Breast epithelium (tissue), 4 donors: ENCODE measurements at regions not wholly inside any gene's neighbourhood (a gene's known extent, or its start where the extent isn't known, plus 50 kb on each side); places are given as distances from the start of the nearest gene placed in this dataset.
"Not testable (repeated sequence)": the region's sequence is repeated elsewhere in the genome, so short reads cannot be mapped to it uniquely, and the experiment has no call there.

Source experiments
- DNase-seq, 2 donors: peaks; one replicate each; pipeline ENCODE4 v3.0.0-alpha.2; 2019; ENCODE audit warnings: low spot score in 2 of 2
- H3K27ac ChIP-seq, 2 donors: fragments of 200-600 bp; sonication (generic) in 1 of 2; one replicate each; pipeline ENCODE4 v1.5.1; 2016 to 2019; ENCODE audit warnings: mild to moderate bottlenecking in 1 of 2
- H3K27me3 ChIP-seq, 2 donors: fragments of 200-600 bp; sonication (generic) in 1 of 2; one replicate each; pipeline versions ENCODE4 v1.5.1 to v1.6.0; 2017 to 2019; ENCODE audit warnings: control low read depth in 1 of 2, mild to moderate bottlenecking in 1 of 2
- H3K36me3 ChIP-seq: fragments of 200-600 bp; one replicate; pipeline ENCODE4 v1.5.1; 2019
- H3K4me1 ChIP-seq, 2 donors: fragments of 200-600 bp; sonication (generic); one replicate each; pipeline ENCODE4 v1.5.1; 2016 to 2019; ENCODE audit warnings: control low read depth in 1 of 2
- H3K4me3 ChIP-seq, 3 donors: fragments of 200-600 bp; sonication (generic); 1 replicate in 2 of 3; 2 replicates in 1 of 3; pipeline ENCODE4 v1.5.1; 2016 to 2019; ENCODE audit warnings: mild to moderate bottlenecking in 3 of 3, moderate library complexity in 2 of 3
- H3K9me3 ChIP-seq, 2 donors: fragments of 200-600 bp; sonication (generic) in 1 of 2; one replicate each; pipeline ENCODE4 v1.5.1; 2016 to 2019; ENCODE audit warnings: control low read depth in 1 of 2
- POLR2A ChIP-seq: fragments of 450-650 bp; IDR thresholded peaks from one replicate; pipeline ENCODE4 v1.6.1; 2016; ENCODE audit warnings: antibody characterized with exemption, mild to moderate bottlenecking, moderate library complexity
- POLR2AphosphoS5 ChIP-seq, 3 donors: sonication (generic); formaldehyde crosslinking; IDR thresholded peaks; one replicate each; pipeline ENCODE4 v1.6.1; 2017; ENCODE audit warnings: antibody characterized with exemption in 3 of 3
- intact Hi-C: fragments of 100-400 bp; cut with DNase I; formaldehyde crosslinking; loops from one replicate; pipeline ENCODE4 v1.15.1; 2023; ENCODE audit warnings: low total_unique reads
- TF ChIP-seq, protein P1 (sequence below), 3 donors: fragments of 450-650 bp; IDR thresholded peaks; one replicate each; pipeline ENCODE4 v1.5.1; 2016 to 2017; ENCODE audit warnings: antibody characterized with exemption in 3 of 3, mild to moderate bottlenecking in 3 of 3, moderate library complexity in 3 of 3

DNA sequence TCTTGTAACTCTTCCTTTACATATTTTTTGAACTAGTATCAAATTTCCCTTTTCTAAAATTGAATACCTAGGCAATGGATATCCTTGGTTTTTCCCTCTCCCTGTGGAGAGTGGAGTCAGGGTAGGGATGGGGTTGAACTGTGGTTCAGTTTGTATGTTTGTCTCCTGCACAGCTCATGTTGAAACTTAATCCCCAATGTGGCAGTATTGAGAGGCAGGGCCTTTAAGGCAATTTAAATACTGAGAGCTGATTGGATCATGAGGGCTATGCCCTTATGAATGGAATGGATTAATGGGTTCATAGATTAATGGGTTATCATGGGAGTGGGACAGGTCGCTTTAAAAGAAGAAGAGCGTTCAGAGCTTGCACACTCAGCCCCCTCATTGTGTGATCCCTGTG lies 127.2 kb upstream of the RGS6 start:
- H3K27ac ChIP-seq, result no peak overlapping the region

DNA sequence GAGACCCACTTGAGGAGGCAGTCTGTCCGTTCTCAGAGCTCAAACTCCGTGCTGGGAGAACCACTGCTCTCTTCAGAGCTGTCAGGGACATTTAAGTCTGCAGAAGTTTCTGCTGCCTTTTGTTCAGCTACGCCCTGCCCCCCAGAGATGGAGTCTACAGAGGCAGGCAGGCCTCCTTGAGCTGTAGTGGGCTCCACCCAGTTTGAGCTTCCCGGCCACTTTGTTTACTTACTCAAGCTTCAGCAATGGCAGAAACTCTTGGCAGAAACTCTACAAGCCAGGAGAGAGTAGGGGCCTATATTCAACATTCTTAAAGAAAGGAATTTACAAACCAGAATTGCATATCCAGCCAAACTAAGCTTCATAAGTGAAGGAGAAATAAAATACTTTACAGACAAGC lies 125.2 kb upstream of the RGS6 start:
- H3K4me1 ChIP-seq, H3K9me3 ChIP-seq, H3K4me3 ChIP-seq, H3K27ac ChIP-seq, H3K27me3 ChIP-seq, DNase-seq, intact Hi-C loops, H3K36me3 ChIP-seq: not testable (repeated sequence)

More for the DNA sequence above, 127.2 kb upstream of the RGS6 start:
- TF ChIP-seq POLR2A (no peak), POLR2AphosphoS5 (IDR thresholded peaks at IDR 0.05) (no peak)
- TF ChIP-seq, protein P1, sequence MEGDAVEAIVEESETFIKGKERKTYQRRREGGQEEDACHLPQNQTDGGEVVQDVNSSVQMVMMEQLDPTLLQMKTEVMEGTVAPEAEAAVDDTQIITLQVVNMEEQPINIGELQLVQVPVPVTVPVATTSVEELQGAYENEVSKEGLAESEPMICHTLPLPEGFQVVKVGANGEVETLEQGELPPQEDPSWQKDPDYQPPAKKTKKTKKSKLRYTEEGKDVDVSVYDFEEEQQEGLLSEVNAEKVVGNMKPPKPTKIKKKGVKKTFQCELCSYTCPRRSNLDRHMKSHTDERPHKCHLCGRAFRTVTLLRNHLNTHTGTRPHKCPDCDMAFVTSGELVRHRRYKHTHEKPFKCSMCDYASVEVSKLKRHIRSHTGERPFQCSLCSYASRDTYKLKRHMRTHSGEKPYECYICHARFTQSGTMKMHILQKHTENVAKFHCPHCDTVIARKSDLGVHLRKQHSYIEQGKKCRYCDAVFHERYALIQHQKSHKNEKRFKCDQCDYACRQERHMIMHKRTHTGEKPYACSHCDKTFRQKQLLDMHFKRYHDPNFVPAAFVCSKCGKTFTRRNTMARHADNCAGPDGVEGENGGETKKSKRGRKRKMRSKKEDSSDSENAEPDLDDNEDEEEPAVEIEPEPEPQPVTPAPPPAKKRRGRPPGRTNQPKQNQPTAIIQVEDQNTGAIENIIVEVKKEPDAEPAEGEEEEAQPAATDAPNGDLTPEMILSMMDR (IDR thresholded peaks at IDR 0.05), result no peak
- Histone ChIP-seq H3K9me3 (no peaks in the 10 kb centered on the region), H3K27me3 (no peaks in the 10 kb centered on the region), H3K4me1 (no peaks in the 10 kb centered on the region), H3K4me3 (no peak overlapping the region), H3K36me3 (no peaks in the 10 kb centered on the region)
- intact Hi-C loops, result no loop called here
- DNase-seq, result no peak

DNA sequence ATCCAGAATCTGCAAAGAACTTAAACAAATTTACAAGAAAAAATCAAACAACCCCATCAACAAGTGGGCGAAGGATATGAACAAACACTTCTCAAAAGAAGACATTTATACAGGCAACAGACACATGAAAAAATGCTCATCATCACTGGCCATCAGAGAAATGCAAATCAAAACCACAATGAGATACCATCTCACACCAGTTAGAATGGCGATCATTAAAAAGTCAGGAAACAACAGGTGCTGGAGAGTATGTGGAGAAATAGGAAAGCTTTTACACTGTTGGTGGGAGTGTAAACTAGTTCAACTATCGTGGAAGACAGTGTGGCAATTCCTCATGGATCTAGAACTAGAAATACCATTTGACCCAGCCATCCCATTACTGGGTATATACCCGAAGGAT lies 121.4 kb upstream of the RGS6 start:
- H3K4me3 ChIP-seq, H3K27me3 ChIP-seq, H3K4me1 ChIP-seq, intact Hi-C loops, H3K27ac ChIP-seq, H3K9me3 ChIP-seq, DNase-seq, H3K36me3 ChIP-seq: not testable (repeated sequence)

DNA sequence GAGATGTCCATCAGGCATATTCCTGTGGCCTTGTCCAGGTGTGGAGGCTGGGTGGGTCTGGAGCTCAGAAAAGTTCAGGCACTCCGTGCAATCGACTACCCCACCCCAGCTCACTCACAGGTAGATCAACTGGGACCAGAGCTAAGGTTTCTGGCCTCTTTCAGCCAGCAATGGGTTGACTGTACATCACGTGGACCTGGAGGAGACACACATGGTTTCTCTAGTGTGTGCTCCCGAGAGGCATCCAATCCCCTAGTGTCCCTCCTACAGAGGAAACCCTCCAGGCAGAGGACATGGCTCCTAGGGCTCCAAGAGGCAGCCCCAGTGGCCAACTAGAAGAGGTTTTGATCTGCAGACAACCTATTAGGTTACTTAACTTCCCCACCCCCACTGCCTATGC lies 119.5 kb upstream of the RGS6 start:
- TF ChIP-seq, protein P1 (IDR thresholded peaks at IDR 0.05), result no peak
- TF ChIP-seq POLR2AphosphoS5 (IDR thresholded peaks at IDR 0.05) (no peak), POLR2A (no peak)
- Histone ChIP-seq H3K4me1 (no peaks in the 10 kb centered on the region), H3K27me3 (no peaks in the 10 kb centered on the region), H3K36me3 (no peaks in the 10 kb centered on the region), H3K27ac (no peak overlapping the region), H3K4me3 (no peak overlapping the region), H3K9me3 (no peaks in the 10 kb centered on the region)
- no peak for DNase-seq
- intact Hi-C loops, result no loop called here

DNA sequence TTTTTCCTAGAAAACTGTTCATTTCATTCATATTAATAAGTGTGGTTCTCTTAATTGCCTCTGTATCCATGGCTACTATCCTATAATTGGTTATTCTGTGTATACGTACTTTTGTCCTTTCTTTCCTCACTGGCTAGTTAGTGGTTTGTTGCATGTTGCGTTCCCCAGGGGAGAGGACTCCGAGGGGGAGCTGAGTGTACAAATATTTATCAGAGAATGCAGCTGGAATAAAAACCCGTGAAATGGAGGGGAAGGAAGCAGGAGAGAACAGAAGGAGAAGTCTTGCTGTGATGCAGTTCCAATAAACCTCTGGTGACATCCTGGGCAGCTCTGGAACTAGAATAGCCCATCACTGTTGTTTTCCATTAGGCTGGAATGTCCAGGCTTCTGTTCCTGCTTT lies 117.1 kb upstream of the RGS6 start:
- DNase-seq, result no peak
- intact Hi-C loops, result no loop called here
- no peaks in the 10 kb centered on the region for H3K9me3 ChIP-seq
- H3K36me3 ChIP-seq, result no peaks in the 10 kb centered on the region
- H3K27ac ChIP-seq, result no peak overlapping the region
- no peak overlapping the region for H3K4me3 ChIP-seq
- no peaks in the 10 kb centered on the region for H3K27me3 ChIP-seq
- no peak for TF ChIP-seq POLR2AphosphoS5 (IDR thresholded peaks at IDR 0.05)
- TF ChIP-seq, protein P1 (IDR thresholded peaks at IDR 0.05), result no peak
- no peak for TF ChIP-seq POLR2A
- no peaks in the 10 kb centered on the region for H3K4me1 ChIP-seq

DNA sequence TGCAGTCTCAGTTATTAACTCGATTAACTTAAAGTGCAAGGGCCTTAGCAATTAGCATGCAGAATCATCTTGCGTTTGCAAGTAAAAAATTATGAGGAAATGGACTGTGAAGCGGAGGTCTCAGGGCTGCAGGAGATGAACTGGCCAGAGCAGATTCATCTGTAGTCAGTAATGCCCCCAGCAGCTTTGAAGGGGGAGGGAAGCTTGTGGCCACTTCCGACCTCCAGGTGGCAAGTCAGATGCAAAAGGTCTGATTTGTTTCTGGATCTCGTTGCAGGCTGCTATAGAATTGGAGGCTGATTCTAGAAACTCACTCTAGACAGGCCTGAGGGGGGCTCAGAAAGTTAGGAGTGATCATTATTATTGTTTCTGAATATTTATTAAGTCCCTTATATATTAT lies 107.4 kb upstream of the RGS6 start:
- H3K9me3 ChIP-seq, result no peaks in the 10 kb centered on the region
- no peak for DNase-seq
- TF ChIP-seq POLR2A (no peak), POLR2AphosphoS5 (IDR thresholded peaks at IDR 0.05) (no peak)
- TF ChIP-seq, protein P1 (IDR thresholded peaks at IDR 0.05), result no peak

More for the DNA sequence above, 107.4 kb upstream of the RGS6 start:
- Histone ChIP-seq H3K27me3 (no peaks in the 10 kb centered on the region), H3K4me1 (no peaks in the 10 kb centered on the region), H3K4me3 (no peak overlapping the region), H3K27ac (no peak overlapping the region), H3K36me3 (no peaks in the 10 kb centered on the region)
- intact Hi-C loops, result no loop called here
